GM23338 (cell line): ENCODE measurements at regions not wholly inside any gene's neighbourhood (a gene's known extent, or its start where the extent isn't known, plus 50 kb on each side); places are given as distances from the start of the nearest gene placed in this dataset.
A peak's percentile ranks its signal among the peaks of the same experiment; 100 is the strongest.

Experiments
- ATAC-seq: fragments of 200-7000 bp; cut with Tn5 transposase; 3 replicates; pipeline ENCODE4 v1.9.1; 2020
- DNase-seq: peaks from one replicate; pipeline ENCODE4 v3.0.0-alpha.2; 2015; ENCODE audit warnings: low spot score
- H2AFZ ChIP-seq: fragments of 200-600 bp; sonication (generic); 2 replicates; pipeline ENCODE4 v1.8.0; 2016; ENCODE audit warnings: antibody characterized with exemption, mild to moderate bottlenecking, moderate library complexity
- H3F3A ChIP-seq: fragments of 200-600 bp; sonication (generic); replicated peaks from 2 replicates; pipeline ENCODE4 v1.8.0; 2017; ENCODE audit warnings: antibody characterized with exemption, mixed run types, low read depth
- H3K27ac ChIP-seq: fragments of 200-600 bp; sonication (generic); 2 replicates; pipeline ENCODE4 v1.6.1; 2016; ENCODE audit warnings: low read depth
- H3K27me3 ChIP-seq: fragments of 200-600 bp; sonication (generic); 2 replicates; pipeline ENCODE4 v1.8.0; 2016; ENCODE audit warnings: mild to moderate bottlenecking, mixed run types, moderate library complexity; ENCODE audit not compliant: insufficient read depth
- H3K36me3 ChIP-seq: fragments of 200-600 bp; sonication (generic); 2 replicates; pipeline ENCODE4 v1.8.0; 2016; ENCODE audit warnings: mild to moderate bottlenecking; ENCODE audit not compliant: insufficient read depth
- H3K4me1 ChIP-seq: fragments of 200-600 bp; sonication (generic); 2 replicates; pipeline ENCODE4 v1.8.0; 2016; ENCODE audit warnings: mild to moderate bottlenecking, moderate library complexity; ENCODE audit not compliant: insufficient read depth
- H3K4me2 ChIP-seq: fragments of 200-600 bp; sonication (generic); 2 replicates; pipeline ENCODE4 v1.7.1; 2017; ENCODE audit warnings: mixed run types
- H3K4me3 ChIP-seq: fragments of 200-600 bp; sonication (generic); 2 replicates; pipeline ENCODE4 v1.6.1; 2016; ENCODE audit warnings: mixed run types
- H3K79me2 ChIP-seq: fragments of 200-600 bp; sonication (generic); replicated peaks from 2 replicates; pipeline ENCODE4 v1.8.0; 2017; ENCODE audit warnings: mild to moderate bottlenecking; ENCODE audit not compliant: insufficient read depth
- H3K9me2 ChIP-seq: fragments of 200-600 bp; sonication (generic); 2 replicates; pipeline ENCODE4 v1.8.0; 2017; ENCODE audit not compliant: insufficient read depth
- H4K20me1 ChIP-seq: fragments of 200-600 bp; sonication (generic); replicated peaks from 2 replicates; pipeline ENCODE4 v1.8.0; 2017; ENCODE audit warnings: mild to moderate bottlenecking; ENCODE audit not compliant: insufficient read depth
- H3K27ac Mint-ChIP-seq: 2 replicates; pipeline ENCODE4 v1.8.0; 2020; ENCODE audit warnings: inconsistent platforms, mild to moderate bottlenecking, moderate library complexity, mixed read lengths
- H3K27me3 Mint-ChIP-seq: 3 replicates; pipeline ENCODE4 v1.8.0; 2022; ENCODE audit warnings: low read depth, mild to moderate bottlenecking, moderate library complexity, mixed read lengths, inconsistent platforms; ENCODE audit not compliant: insufficient read depth, poor library complexity
- H3K36me3 Mint-ChIP-seq: 3 replicates; pipeline ENCODE4 v1.8.0; 2021; ENCODE audit warnings: low read depth, mild to moderate bottlenecking, inconsistent platforms, moderate library complexity, mixed read lengths
- H3K4me1 Mint-ChIP-seq: 3 replicates; pipeline ENCODE4 v1.8.0; 2020; ENCODE audit warnings: mild to moderate bottlenecking, inconsistent platforms, mixed read lengths
- H3K4me3 Mint-ChIP-seq: 3 replicates; pipeline ENCODE4 v1.8.0; 2021; ENCODE audit warnings: moderate library complexity, mild to moderate bottlenecking, inconsistent platforms, mixed read lengths
- H3K9me3 Mint-ChIP-seq: 3 replicates; pipeline ENCODE4 v1.8.0; 2020; ENCODE audit warnings: moderate library complexity, mild to moderate bottlenecking, inconsistent platforms, mixed read lengths
- EZH2 ChIP-seq: fragments of 200-600 bp; sonication (generic); IDR thresholded peaks from one replicate; pipeline ENCODE4 v1.8.0; 2017; ENCODE audit warnings: antibody characterized with exemption, mild to moderate bottlenecking, low read depth; ENCODE audit not compliant: unreplicated experiment
- JUNB ChIP-seq: IDR thresholded peaks from one replicate; pipeline ENCODE4 v1.6.1; 2016; ENCODE audit warnings: antibody characterized with exemption; ENCODE audit not compliant: unreplicated experiment
- NANOG ChIP-seq: IDR thresholded peaks from 2 replicates; pipeline ENCODE4 v1.6.1; 2016; ENCODE audit warnings: antibody characterized with exemption, borderline replicate concordance
- POLR2AphosphoS5 ChIP-seq: IDR thresholded peaks from 2 replicates; pipeline ENCODE4 v1.6.1; 2016; ENCODE audit warnings: antibody characterized with exemption, low read depth
- STAT1 ChIP-seq: IDR thresholded peaks from one replicate; pipeline ENCODE4 v1.6.1; 2016; ENCODE audit warnings: antibody characterized with exemption; ENCODE audit not compliant: unreplicated experiment
- ZNF331 ChIP-seq: fragments of 250-450 bp; sonication (Bioruptor Pico); IDR thresholded peaks from 2 replicates; pipeline ENCODE4 v1.5.0; 2020; ENCODE audit warnings: low read depth, mild to moderate bottlenecking, moderate library complexity
- TF ChIP-seq, protein P1 (sequence below): IDR thresholded peaks from one replicate; pipeline ENCODE4 v1.6.1; 2018; ENCODE audit warnings: antibody characterized with exemption; ENCODE audit not compliant: unreplicated experiment
- TF ChIP-seq, protein P2 (sequence below): IDR thresholded peaks from 2 replicates; pipeline ENCODE4 v1.6.1; 2016; ENCODE audit warnings: antibody characterized with exemption
- TF ChIP-seq, protein P3 (sequence below), 2 experiments: fragments of 200-600 bp in 1 of 2; sonication (generic) in 1 of 2; conservative IDR thresholded peaks; 2 replicates each; pipeline versions ENCODE4 v1.5.1 to v1.6.1; 2016 to 2017; ENCODE audit warnings: antibody characterized with exemption in 2 of 2, low read depth in 2 of 2, mild to moderate bottlenecking in 2 of 2, moderate library complexity in 1 of 2
- TF ChIP-seq, protein P4 (sequence below): fragments of 250-450 bp; sonication (Bioruptor Pico); IDR thresholded peaks from 2 replicates; pipeline ENCODE4 v1.5.0; 2020; ENCODE audit warnings: mild to moderate bottlenecking, moderate library complexity

DNA sequence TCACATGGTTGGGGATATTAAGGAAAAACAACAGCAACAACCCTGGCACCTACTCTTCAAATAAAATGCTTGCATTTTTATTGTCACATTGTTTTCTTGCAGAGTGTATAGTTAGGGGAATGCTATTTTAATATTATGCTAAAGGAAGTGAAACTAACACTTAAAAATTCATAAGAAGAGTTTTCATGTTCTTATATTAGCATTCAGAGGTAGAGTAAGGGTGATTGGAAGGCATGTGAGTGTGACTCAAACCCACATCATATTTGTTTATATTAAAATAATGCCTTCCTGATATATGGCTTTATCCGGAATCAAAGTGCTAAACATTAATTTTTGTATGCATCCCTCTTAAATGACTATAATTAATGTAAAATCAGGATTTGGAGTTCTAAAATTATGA is 59.8 kb upstream of the TES start (continued):
- TF ChIP-seq, protein P1, sequence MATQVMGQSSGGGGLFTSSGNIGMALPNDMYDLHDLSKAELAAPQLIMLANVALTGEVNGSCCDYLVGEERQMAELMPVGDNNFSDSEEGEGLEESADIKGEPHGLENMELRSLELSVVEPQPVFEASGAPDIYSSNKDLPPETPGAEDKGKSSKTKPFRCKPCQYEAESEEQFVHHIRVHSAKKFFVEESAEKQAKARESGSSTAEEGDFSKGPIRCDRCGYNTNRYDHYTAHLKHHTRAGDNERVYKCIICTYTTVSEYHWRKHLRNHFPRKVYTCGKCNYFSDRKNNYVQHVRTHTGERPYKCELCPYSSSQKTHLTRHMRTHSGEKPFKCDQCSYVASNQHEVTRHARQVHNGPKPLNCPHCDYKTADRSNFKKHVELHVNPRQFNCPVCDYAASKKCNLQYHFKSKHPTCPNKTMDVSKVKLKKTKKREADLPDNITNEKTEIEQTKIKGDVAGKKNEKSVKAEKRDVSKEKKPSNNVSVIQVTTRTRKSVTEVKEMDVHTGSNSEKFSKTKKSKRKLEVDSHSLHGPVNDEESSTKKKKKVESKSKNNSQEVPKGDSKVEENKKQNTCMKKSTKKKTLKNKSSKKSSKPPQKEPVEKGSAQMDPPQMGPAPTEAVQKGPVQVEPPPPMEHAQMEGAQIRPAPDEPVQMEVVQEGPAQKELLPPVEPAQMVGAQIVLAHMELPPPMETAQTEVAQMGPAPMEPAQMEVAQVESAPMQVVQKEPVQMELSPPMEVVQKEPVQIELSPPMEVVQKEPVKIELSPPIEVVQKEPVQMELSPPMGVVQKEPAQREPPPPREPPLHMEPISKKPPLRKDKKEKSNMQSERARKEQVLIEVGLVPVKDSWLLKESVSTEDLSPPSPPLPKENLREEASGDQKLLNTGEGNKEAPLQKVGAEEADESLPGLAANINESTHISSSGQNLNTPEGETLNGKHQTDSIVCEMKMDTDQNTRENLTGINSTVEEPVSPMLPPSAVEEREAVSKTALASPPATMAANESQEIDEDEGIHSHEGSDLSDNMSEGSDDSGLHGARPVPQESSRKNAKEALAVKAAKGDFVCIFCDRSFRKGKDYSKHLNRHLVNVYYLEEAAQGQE = no peak
- TF ChIP-seq NANOG = no peak
- no peak for TF ChIP-seq POLR2AphosphoS5
- TF ChIP-seq, protein P2, sequence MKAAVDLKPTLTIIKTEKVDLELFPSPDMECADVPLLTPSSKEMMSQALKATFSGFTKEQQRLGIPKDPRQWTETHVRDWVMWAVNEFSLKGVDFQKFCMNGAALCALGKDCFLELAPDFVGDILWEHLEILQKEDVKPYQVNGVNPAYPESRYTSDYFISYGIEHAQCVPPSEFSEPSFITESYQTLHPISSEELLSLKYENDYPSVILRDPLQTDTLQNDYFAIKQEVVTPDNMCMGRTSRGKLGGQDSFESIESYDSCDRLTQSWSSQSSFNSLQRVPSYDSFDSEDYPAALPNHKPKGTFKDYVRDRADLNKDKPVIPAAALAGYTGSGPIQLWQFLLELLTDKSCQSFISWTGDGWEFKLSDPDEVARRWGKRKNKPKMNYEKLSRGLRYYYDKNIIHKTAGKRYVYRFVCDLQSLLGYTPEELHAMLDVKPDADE = no peak
- TF ChIP-seq, protein P3, sequence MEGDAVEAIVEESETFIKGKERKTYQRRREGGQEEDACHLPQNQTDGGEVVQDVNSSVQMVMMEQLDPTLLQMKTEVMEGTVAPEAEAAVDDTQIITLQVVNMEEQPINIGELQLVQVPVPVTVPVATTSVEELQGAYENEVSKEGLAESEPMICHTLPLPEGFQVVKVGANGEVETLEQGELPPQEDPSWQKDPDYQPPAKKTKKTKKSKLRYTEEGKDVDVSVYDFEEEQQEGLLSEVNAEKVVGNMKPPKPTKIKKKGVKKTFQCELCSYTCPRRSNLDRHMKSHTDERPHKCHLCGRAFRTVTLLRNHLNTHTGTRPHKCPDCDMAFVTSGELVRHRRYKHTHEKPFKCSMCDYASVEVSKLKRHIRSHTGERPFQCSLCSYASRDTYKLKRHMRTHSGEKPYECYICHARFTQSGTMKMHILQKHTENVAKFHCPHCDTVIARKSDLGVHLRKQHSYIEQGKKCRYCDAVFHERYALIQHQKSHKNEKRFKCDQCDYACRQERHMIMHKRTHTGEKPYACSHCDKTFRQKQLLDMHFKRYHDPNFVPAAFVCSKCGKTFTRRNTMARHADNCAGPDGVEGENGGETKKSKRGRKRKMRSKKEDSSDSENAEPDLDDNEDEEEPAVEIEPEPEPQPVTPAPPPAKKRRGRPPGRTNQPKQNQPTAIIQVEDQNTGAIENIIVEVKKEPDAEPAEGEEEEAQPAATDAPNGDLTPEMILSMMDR (conservative IDR thresholded peaks at IDR 0.05; ENCODE audit: low read depth in 2 of 2) = no peak
- no peak for TF ChIP-seq STAT1
- TF ChIP-seq EZH2 = no peak

DNA sequence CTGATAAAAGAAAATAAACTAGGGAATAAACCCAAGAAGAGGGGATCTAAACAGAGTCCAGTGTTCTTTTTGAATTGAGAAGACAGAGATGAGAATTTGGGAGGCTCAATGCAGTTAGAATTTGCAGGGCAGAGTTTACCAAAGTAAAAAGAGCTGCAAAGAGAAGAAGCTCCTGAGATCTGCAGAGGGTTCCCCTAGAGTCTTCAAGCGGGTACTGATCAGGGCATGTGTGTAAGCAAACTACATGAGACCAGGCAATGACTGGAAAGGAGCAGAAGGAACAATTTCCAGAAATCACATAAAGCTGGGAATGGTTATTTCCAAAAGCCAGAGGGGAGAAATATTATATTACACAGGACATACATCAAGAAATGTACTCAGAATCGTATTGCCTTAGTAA is 58.1 kb upstream of the TES start:
- no peaks in the 10 kb centered on the region for H3K9me3 Mint-ChIP-seq
- no peak overlapping the region for H3K27ac Mint-ChIP-seq
- no peak overlapping the region for H3K4me3 ChIP-seq
- H3K27me3 ChIP-seq = no peaks in the 10 kb centered on the region
- H4K20me1 ChIP-seq = no peaks in the 10 kb centered on the region
- H3K27me3 Mint-ChIP-seq = no peaks in the 10 kb centered on the region
- no peaks in the 10 kb centered on the region for H3K9me2 ChIP-seq
- H3K79me2 ChIP-seq = no peaks in the 10 kb centered on the region
- no peaks in the 10 kb centered on the region for H3K36me3 Mint-ChIP-seq
- ATAC-seq (peak; percentile 48; the same call in 2 of the 3 replicates), DNase-seq (peak; percentile 23)
- H3K4me1 Mint-ChIP-seq = peaks cover 9% of the 10 kb centered on the region; the same call in 2 of the 3 replicates
- H3F3A ChIP-seq = no peaks in the 10 kb centered on the region
- H3K36me3 ChIP-seq = no peaks in the 10 kb centered on the region
- no peak overlapping the region for H3K4me3 Mint-ChIP-seq
- H3K27ac ChIP-seq = no peak overlapping the region
- H2AFZ ChIP-seq = no peak overlapping the region
- peaks cover 6% of the 10 kb centered on the region; the same call in 1 of the 2 replicates for H3K4me1 ChIP-seq
- H3K4me2 ChIP-seq = no peak overlapping the region
- TF ChIP-seq, protein P4, sequence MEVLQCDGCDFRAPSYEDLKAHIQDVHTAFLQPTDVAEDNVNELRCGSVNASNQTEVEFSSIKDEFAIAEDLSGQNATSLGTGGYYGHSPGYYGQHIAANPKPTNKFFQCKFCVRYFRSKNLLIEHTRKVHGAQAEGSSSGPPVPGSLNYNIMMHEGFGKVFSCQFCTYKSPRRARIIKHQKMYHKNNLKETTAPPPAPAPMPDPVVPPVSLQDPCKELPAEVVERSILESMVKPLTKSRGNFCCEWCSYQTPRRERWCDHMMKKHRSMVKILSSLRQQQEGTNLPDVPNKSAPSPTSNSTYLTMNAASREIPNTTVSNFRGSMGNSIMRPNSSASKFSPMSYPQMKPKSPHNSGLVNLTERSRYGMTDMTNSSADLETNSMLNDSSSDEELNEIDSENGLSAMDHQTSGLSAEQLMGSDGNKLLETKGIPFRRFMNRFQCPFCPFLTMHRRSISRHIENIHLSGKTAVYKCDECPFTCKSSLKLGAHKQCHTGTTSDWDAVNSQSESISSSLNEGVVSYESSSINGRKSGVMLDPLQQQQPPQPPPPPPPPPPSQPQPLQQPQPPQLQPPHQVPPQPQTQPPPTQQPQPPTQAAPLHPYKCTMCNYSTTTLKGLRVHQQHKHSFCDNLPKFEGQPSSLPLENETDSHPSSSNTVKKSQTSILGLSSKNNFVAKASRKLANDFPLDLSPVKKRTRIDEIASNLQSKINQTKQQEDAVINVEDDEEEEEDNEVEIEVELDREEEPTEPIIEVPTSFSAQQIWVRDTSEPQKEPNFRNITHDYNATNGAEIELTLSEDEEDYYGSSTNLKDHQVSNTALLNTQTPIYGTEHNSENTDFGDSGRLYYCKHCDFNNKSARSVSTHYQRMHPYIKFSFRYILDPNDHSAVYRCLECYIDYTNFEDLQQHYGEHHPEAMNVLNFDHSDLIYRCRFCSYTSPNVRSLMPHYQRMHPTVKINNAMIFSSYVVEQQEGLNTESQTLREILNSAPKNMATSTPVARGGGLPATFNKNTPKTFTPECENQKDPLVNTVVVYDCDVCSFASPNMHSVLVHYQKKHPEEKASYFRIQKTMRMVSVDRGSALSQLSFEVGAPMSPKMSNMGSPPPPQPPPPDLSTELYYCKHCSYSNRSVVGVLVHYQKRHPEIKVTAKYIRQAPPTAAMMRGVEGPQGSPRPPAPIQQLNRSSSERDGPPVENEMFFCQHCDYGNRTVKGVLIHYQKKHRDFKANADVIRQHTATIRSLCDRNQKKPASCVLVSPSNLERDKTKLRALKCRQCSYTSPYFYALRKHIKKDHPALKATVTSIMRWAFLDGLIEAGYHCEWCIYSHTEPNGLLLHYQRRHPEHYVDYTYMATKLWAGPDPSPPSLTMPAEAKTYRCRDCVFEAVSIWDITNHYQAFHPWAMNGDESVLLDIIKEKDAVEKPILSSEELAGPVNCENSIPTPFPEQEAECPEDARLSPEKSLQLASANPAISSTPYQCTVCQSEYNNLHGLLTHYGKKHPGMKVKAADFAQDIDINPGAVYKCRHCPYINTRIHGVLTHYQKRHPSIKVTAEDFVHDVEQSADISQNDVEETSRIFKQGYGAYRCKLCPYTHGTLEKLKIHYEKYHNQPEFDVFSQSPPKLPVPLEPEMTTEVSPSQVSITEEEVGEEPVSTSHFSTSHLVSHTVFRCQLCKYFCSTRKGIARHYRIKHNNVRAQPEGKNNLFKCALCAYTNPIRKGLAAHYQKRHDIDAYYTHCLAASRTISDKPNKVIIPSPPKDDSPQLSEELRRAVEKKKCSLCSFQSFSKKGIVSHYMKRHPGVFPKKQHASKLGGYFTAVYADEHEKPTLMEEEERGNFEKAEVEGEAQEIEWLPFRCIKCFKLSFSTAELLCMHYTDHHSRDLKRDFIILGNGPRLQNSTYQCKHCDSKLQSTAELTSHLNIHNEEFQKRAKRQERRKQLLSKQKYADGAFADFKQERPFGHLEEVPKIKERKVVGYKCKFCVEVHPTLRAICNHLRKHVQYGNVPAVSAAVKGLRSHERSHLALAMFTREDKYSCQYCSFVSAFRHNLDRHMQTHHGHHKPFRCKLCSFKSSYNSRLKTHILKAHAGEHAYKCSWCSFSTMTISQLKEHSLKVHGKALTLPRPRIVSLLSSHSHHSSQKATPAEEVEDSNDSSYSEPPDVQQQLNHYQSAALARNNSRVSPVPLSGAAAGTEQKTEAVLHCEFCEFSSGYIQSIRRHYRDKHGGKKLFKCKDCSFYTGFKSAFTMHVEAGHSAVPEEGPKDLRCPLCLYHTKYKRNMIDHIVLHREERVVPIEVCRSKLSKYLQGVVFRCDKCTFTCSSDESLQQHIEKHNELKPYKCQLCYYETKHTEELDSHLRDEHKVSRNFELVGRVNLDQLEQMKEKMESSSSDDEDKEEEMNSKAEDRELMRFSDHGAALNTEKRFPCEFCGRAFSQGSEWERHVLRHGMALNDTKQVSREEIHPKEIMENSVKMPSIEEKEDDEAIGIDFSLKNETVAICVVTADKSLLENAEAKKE (CRISPR knock-in tag) = no peak
- TF ChIP-seq EZH2 (no peak), POLR2AphosphoS5 (no peak), ZNF331 (CRISPR knock-in tag) (no peak), JUNB (no peak)
